Parathyroid adenoma (tissue), 2 donors: ENCODE measurements at regions not wholly inside any gene's neighbourhood (a gene's known extent, or its start where the extent isn't known, plus 50 kb on each side); places are given as distances from the start of the nearest gene placed in this dataset.

Source experiments
- H2AFZ ChIP-seq: fragments of 300-600 bp; sonication (generic); one replicate; pipeline ENCODE4 v1.7.0; 2017; ENCODE audit warnings: antibody characterized with exemption, mild to moderate bottlenecking
- H3K27ac ChIP-seq: fragments of 300-600 bp; sonication (generic); one replicate; pipeline ENCODE4 v1.7.0; 2017
- H3K27me3 ChIP-seq: fragments of 300-600 bp; sonication (generic); one replicate; pipeline ENCODE4 v1.7.0; 2017; ENCODE audit warnings: low read length; ENCODE audit not compliant: control insufficient read depth, insufficient read depth
- H3K36me3 ChIP-seq: fragments of 300-600 bp; sonication (generic); one replicate; pipeline ENCODE4 v1.7.0; 2017; ENCODE audit warnings: low read length; ENCODE audit not compliant: control insufficient read depth, insufficient read depth
- H3K4me1 ChIP-seq: fragments of 300-600 bp; sonication (generic); one replicate; pipeline ENCODE4 v1.7.0; 2017; ENCODE audit warnings: control low read depth
- H3K4me2 ChIP-seq: fragments of 300-600 bp; sonication (generic); one replicate; pipeline ENCODE4 v1.7.0; 2017; ENCODE audit warnings: low read length
- H3K4me3 ChIP-seq: fragments of 300-600 bp; sonication (generic); one replicate; pipeline ENCODE4 v1.7.0; 2017; ENCODE audit warnings: low read depth, low read length
- H3K79me2 ChIP-seq: fragments of 300-600 bp; sonication (generic); one replicate; pipeline ENCODE4 v1.7.0; 2017; ENCODE audit warnings: control low read depth
- H3K9ac ChIP-seq: fragments of 300-600 bp; sonication (generic); one replicate; pipeline ENCODE4 v1.7.0; 2017; ENCODE audit warnings: mild to moderate bottlenecking
- H3K9me3 ChIP-seq: fragments of 300-600 bp; sonication (generic); one replicate; pipeline ENCODE4 v1.7.0; 2017; ENCODE audit warnings: low read length; ENCODE audit not compliant: control insufficient read depth
- CTCF ChIP-seq: fragments of 300-600 bp; sonication (generic); IDR thresholded peaks from one replicate; pipeline ENCODE4 v1.7.0; 2017; ENCODE audit warnings: antibody characterized with exemption, mild to moderate bottlenecking
- donor health status: primary hyperparathyroidism.

- no peak overlapping the region for H3K9ac ChIP-seq
- TF ChIP-seq CTCF: no peak
- no peak overlapping the region for H2AFZ ChIP-seq
- no peak overlapping the region for H3K4me3 ChIP-seq
- no peaks in the 10 kb centered on the region for H3K27me3 ChIP-seq
- H3K27ac ChIP-seq: no peak overlapping the region
- H3K4me2 ChIP-seq: no peak overlapping the region
- H3K36me3 ChIP-seq: no peaks in the 10 kb centered on the region
- H3K79me2 ChIP-seq: no peaks in the 10 kb centered on the region
- no peaks in the 10 kb centered on the region for H3K4me1 ChIP-seq
- no peaks in the 10 kb centered on the region for H3K9me3 ChIP-seq
Observed at GRCh38 chr13:80040196-80040980, 300.5 kb downstream of the SPRY2 start.

DNA sequence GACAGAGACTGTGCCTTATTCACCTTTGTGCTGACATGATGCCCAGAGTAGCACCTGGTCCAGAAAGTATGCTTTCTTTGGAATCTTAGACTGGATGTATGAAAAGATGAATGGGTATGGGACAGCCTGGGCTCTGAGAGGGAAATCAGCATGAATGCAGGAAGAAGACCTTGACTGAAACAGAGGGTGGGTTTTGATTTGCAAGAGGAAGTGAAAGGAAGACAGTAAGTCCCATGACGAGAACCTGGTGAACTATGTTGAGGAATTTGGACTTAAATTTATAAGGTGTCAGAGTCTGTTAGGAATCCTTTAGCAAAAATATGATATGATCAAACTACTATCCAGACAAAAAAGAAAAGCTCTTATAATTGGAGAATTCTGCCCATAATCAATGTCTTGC lies 301.9 kb downstream of the SPRY2 start:
- Histone ChIP-seq H3K9ac (no peak overlapping the region), H3K4me3 (no peak overlapping the region), H3K4me2 (no peak overlapping the region), H3K79me2 (no peaks in the 10 kb centered on the region), H3K9me3 (no peaks in the 10 kb centered on the region), H3K36me3 (no peaks in the 10 kb centered on the region), H3K27ac (no peak overlapping the region), H3K4me1 (no peaks in the 10 kb centered on the region), H3K27me3 (no peaks in the 10 kb centered on the region), H2AFZ (no peak overlapping the region)
- no peak for TF ChIP-seq CTCF

- Histone ChIP-seq H2AFZ (no peak overlapping the region), H3K27ac (no peak overlapping the region), H3K36me3 (no peaks in the 10 kb centered on the region), H3K4me2 (no peak overlapping the region), H3K27me3 (no peaks in the 10 kb centered on the region), H3K9ac (no peak overlapping the region), H3K4me1 (no peaks in the 10 kb centered on the region), H3K4me3 (no peak overlapping the region), H3K9me3 (no peaks in the 10 kb centered on the region), H3K79me2 (no peaks in the 10 kb centered on the region)
- no peak for TF ChIP-seq CTCF
Observed at GRCh38 chr13:80038371-80038770, 302.6 kb downstream of the SPRY2 start.

GRCh38 chr13:80037505-80037888 lies 303.4 kb downstream of the SPRY2 start:
- Histone ChIP-seq H3K27ac (no peak overlapping the region), H3K36me3 (no peaks in the 10 kb centered on the region), H3K4me2 (no peak overlapping the region), H3K9me3 (no peaks in the 10 kb centered on the region), H3K27me3 (no peaks in the 10 kb centered on the region), H3K79me2 (no peaks in the 10 kb centered on the region), H3K4me3 (no peak overlapping the region), H2AFZ (no peak overlapping the region), H3K4me1 (no peaks in the 10 kb centered on the region), H3K9ac (no peak overlapping the region)
- no peak for TF ChIP-seq CTCF
